ENCODE measurements at regions not wholly inside any gene's neighbourhood (a gene's known extent, or its start where the extent isn't known, plus 50 kb on each side); places are given as distances from the start of the nearest gene placed in this dataset.

DNA sequence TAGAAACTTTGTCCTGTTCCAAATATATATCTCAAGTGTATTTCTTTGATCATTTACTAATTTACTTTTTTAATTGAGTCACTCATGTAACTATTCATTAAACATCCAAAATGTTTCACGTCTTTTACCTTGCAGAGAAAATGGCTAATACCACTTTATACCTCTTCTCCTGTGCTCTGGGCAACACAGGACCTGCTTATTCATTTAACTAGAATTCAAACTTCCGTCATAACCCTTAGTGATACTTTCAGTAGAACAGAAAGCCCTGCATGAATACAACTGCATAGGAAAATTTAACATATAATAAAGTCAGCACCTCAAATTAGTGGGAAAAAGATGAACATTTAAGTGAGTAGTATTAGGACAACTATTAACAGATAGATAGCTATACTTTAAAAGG is 205.2 kb downstream of the MREG start:
- Mint-ChIP-seq H3K36me3 (ENCODE audit: unreplicated experiment) (no peaks in the 10 kb centered on the region), H3K27me3 (ENCODE audit: unreplicated experiment) (no peaks in the 10 kb centered on the region), H3K27ac (ENCODE audit: unreplicated experiment) (no peak overlapping the region), H3K4me1 (ENCODE audit: unreplicated experiment) (peaks cover 20% of the 10 kb centered on the region), H3K4me3 (ENCODE audit: unreplicated experiment) (no peak overlapping the region), H3K9me3 (ENCODE audit: unreplicated experiment) (no peaks in the 10 kb centered on the region)
- DNase-seq (ENCODE audit: extremely low spot score, unreplicated experiment), result no peak
- TF ChIP-seq, protein P1, sequence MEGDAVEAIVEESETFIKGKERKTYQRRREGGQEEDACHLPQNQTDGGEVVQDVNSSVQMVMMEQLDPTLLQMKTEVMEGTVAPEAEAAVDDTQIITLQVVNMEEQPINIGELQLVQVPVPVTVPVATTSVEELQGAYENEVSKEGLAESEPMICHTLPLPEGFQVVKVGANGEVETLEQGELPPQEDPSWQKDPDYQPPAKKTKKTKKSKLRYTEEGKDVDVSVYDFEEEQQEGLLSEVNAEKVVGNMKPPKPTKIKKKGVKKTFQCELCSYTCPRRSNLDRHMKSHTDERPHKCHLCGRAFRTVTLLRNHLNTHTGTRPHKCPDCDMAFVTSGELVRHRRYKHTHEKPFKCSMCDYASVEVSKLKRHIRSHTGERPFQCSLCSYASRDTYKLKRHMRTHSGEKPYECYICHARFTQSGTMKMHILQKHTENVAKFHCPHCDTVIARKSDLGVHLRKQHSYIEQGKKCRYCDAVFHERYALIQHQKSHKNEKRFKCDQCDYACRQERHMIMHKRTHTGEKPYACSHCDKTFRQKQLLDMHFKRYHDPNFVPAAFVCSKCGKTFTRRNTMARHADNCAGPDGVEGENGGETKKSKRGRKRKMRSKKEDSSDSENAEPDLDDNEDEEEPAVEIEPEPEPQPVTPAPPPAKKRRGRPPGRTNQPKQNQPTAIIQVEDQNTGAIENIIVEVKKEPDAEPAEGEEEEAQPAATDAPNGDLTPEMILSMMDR (IDR thresholded peaks at IDR 0.05), result no peak

DNA sequence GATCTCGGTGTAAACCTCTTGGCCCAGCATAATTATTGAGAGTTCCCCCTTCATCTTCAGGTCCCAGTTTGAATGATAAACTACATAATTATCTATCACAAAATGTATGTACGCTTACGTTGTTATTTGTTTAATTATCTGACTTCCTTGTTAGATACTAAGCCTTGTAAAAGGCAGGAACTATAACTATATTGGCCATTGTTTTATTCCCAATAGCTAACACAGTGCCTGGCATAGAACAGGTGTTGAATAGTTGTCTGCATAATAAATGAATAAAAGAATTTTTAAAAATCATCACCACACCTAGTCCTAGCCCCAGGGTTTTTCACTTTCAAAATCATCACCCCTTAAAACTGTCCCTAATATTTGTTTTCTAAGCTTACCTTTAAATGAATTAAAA is 207.9 kb downstream of the MREG start:
- TF ChIP-seq, protein P1 (IDR thresholded peaks at IDR 0.05), result no peak
- H3K4me3 Mint-ChIP-seq (ENCODE audit: unreplicated experiment), result no peak overlapping the region
- no peak overlapping the region for H3K27ac Mint-ChIP-seq (ENCODE audit: unreplicated experiment)
- H3K36me3 Mint-ChIP-seq (ENCODE audit: unreplicated experiment), result peaks cover 6% of the 10 kb centered on the region
- no peaks in the 10 kb centered on the region for H3K27me3 Mint-ChIP-seq (ENCODE audit: unreplicated experiment)
- peaks cover 16% of the 10 kb centered on the region for H3K4me1 Mint-ChIP-seq (ENCODE audit: unreplicated experiment)
- no peak for DNase-seq (ENCODE audit: extremely low spot score, unreplicated experiment)
- H3K9me3 Mint-ChIP-seq (ENCODE audit: unreplicated experiment), result peaks cover 8% of the 10 kb centered on the region

DNA sequence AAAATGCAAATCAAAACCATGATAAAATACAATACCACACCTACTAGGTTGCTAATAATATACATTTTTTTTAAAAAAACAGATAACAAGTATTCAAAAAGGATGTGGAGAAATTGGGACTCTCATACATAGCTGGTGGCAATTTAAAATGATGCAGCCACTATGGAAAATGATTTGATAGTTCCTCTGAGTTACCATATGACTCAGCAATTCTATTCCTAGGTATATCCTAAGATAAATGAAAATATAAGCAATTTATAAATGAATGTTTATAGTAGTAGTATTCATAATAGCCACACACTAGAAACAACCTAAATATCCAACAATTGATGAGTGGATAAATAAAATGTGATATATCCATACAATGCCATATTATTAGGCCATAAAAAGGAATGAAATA is 210.2 kb downstream of the MREG start:
- Mint-ChIP-seq H3K27ac (ENCODE audit: unreplicated experiment) (no peak overlapping the region), H3K27me3 (ENCODE audit: unreplicated experiment) (no peaks in the 10 kb centered on the region), H3K4me1 (ENCODE audit: unreplicated experiment) (peaks cover 21% of the 10 kb centered on the region), H3K36me3 (ENCODE audit: unreplicated experiment) (peaks cover 6% of the 10 kb centered on the region), H3K9me3 (ENCODE audit: unreplicated experiment) (peaks cover 8% of the 10 kb centered on the region), H3K4me3 (ENCODE audit: unreplicated experiment) (no peak overlapping the region)
- DNase-seq (ENCODE audit: extremely low spot score, unreplicated experiment), result no peak
- TF ChIP-seq, protein P1 (IDR thresholded peaks at IDR 0.05), result no peak

DNA sequence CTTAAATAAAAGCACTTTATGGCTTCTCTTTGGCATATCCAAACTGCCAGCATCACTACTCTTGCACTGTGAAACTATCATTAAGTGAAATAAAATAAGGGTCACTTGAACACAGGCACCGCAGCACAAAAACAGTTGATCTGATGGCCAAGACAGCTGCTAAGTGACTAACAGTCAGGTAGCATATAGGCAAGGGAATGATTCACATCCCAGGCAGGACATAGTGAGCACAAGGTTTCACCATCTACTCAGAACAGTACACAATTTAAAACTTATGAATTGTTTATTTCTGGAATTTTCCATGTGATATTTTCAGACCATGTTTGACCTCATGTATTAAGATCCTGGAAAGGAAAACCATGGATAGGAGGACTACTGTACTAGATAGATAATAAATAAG is 214.2 kb downstream of the MREG start:
- Mint-ChIP-seq H3K27ac (ENCODE audit: unreplicated experiment) (no peak overlapping the region), H3K4me1 (ENCODE audit: unreplicated experiment) (peaks cover 51% of the 10 kb centered on the region), H3K27me3 (ENCODE audit: unreplicated experiment) (no peaks in the 10 kb centered on the region), H3K9me3 (ENCODE audit: unreplicated experiment) (peaks cover 11% of the 10 kb centered on the region), H3K36me3 (ENCODE audit: unreplicated experiment) (peaks cover 6% of the 10 kb centered on the region), H3K4me3 (ENCODE audit: unreplicated experiment) (no peak overlapping the region)
- DNase-seq (ENCODE audit: extremely low spot score, unreplicated experiment), result no peak
- TF ChIP-seq, protein P1 (IDR thresholded peaks at IDR 0.05), result no peak

DNA sequence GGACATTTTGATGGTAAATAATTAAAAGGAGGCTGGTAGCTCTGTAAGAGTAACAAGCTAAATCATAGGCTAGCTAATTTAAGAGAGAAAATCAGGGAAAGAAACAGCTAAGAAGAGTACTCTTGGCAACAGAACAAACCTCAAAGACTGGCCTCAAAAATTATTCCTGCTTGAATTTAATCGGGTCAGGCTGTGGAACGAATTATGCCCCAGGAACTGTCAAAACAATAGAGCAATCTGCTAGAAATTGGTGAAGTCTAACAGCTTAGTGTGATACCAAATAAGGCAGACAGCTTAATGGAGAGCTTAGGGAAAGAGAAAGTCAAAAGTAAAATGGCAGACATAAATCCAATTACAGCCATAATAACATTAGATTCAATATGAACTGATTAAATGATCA is 215.7 kb downstream of the MREG start:
- TF ChIP-seq, protein P1 (IDR thresholded peaks at IDR 0.05), result no peak
- Mint-ChIP-seq H3K27me3 (ENCODE audit: unreplicated experiment) (no peaks in the 10 kb centered on the region), H3K4me1 (ENCODE audit: unreplicated experiment) (peaks cover 64% of the 10 kb centered on the region), H3K27ac (ENCODE audit: unreplicated experiment) (peak overlapping the region; percentile 81), H3K36me3 (ENCODE audit: unreplicated experiment) (peaks cover 4% of the 10 kb centered on the region), H3K9me3 (ENCODE audit: unreplicated experiment) (peaks cover 9% of the 10 kb centered on the region), H3K4me3 (ENCODE audit: unreplicated experiment) (no peak overlapping the region)
- DNase-seq (ENCODE audit: extremely low spot score, unreplicated experiment), result no peak
